Ascending aorta (tissue), 2 donors: ENCODE measurements at regions not wholly inside any gene's neighbourhood (a gene's known extent, or its start where the extent isn't known, plus 50 kb on each side); places are given as distances from the start of the nearest gene placed in this dataset.

Source experiments
- DNase-seq, 2 donors: peaks; one replicate each; pipeline ENCODE4 v3.0.0-alpha.2; 2019; ENCODE audit warnings: low spot score in 2 of 2
- H3K27ac ChIP-seq, 2 donors: fragments of 200-600 bp; sonication (generic); one replicate each; pipeline ENCODE4 v1.5.1; 2016 to 2017; ENCODE audit warnings: mild to moderate bottlenecking in 1 of 2
- H3K27me3 ChIP-seq: fragments of 200-600 bp; sonication (generic); one replicate; pipeline ENCODE4 v1.5.1; 2017
- H3K36me3 ChIP-seq, 2 donors: fragments of 200-600 bp; sonication (generic); one replicate each; pipeline ENCODE4 v1.5.1; 2016
- H3K4me1 ChIP-seq, 2 donors: fragments of 200-600 bp; sonication (generic); one replicate each; pipeline ENCODE4 v1.5.1; 2016 to 2017; ENCODE audit warnings: mild to moderate bottlenecking in 1 of 2
- H3K4me3 ChIP-seq, 2 donors: fragments of 200-600 bp; sonication (generic); one replicate each; pipeline ENCODE4 v1.5.1; 2016 to 2017; ENCODE audit warnings: mild to moderate bottlenecking in 1 of 2
- H3K9me3 ChIP-seq, 2 donors: fragments of 200-600 bp; sonication (generic); one replicate each; pipeline ENCODE4 v1.5.1; 2016
- CTCF ChIP-seq, 3 experiments: fragments of 200-600 bp in 2 of 3; fragments of 450-650 bp in 1 of 3; sonication (generic) in 2 of 3; IDR thresholded peaks; one replicate each; pipeline ENCODE4 v1.5.1; 2016 to 2019; ENCODE audit warnings: antibody characterized with exemption in 3 of 3, mild to moderate bottlenecking in 1 of 3, moderate library complexity in 1 of 3
- intact Hi-C: fragments of 100-400 bp; cut with DNase I; formaldehyde crosslinking; loops from one replicate; pipeline ENCODE4 v1.15.1; 2023

DNA sequence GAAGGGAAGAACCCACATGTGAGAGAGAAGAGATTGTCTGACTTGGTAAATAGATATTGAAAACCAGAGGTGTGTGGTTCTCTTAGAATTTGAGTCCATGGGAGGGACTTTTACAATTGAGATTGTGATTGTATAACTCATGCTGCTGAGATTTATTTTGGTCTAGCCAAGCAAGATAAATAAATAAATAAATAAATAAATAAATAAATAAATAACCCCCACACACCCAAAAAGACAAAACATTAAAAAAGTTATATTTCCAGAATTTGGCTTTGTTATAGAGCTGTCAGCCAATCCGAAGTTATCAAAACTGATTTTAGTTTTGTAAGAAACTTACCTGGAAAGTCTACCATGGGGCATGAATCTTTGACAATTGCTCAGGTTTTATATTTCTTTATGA, 416.6 kb downstream of the ZSWIM6 start:
- Histone ChIP-seq H3K4me3 (no peak overlapping the region), H3K27ac (no peak overlapping the region), H3K9me3 (no peaks in the 10 kb centered on the region), H3K36me3 (no peaks in the 10 kb centered on the region), H3K27me3 (no peaks in the 10 kb centered on the region), H3K4me1 (no peaks in the 10 kb centered on the region)
- TF ChIP-seq CTCF (IDR thresholded peaks at IDR 0.05), result no peak
- DNase-seq, result no peak
- intact Hi-C loops, result no loop called here

- H3K36me3 ChIP-seq, result no peaks in the 10 kb centered on the region
- intact Hi-C loops, result no loop called here
- TF ChIP-seq CTCF (IDR thresholded peaks at IDR 0.05), result no peak
These were observed 420.5 kb downstream of the ZSWIM6 start for GRCh38 chr5:61752588-61752987.

GRCh38 chr5:61754792-61755191, 422.7 kb downstream of the ZSWIM6 start:
- Histone ChIP-seq H3K4me1 (no peaks in the 10 kb centered on the region), H3K36me3 (no peaks in the 10 kb centered on the region), H3K9me3 (no peaks in the 10 kb centered on the region), H3K27ac (no peak overlapping the region), H3K27me3 (no peaks in the 10 kb centered on the region), H3K4me3 (no peak overlapping the region)
- DNase-seq, result no peak
- TF ChIP-seq CTCF (IDR thresholded peaks at IDR 0.05), result no peak
- intact Hi-C loops, result no loop called here

More at GRCh38 chr5:61752588-61752987, 420.5 kb downstream of the ZSWIM6 start:
- no peak for DNase-seq
- no peak overlapping the region for H3K27ac ChIP-seq
- H3K9me3 ChIP-seq, result no peaks in the 10 kb centered on the region
- H3K4me3 ChIP-seq, result no peak overlapping the region
- no peaks in the 10 kb centered on the region for H3K4me1 ChIP-seq
- H3K27me3 ChIP-seq, result no peaks in the 10 kb centered on the region

DNA sequence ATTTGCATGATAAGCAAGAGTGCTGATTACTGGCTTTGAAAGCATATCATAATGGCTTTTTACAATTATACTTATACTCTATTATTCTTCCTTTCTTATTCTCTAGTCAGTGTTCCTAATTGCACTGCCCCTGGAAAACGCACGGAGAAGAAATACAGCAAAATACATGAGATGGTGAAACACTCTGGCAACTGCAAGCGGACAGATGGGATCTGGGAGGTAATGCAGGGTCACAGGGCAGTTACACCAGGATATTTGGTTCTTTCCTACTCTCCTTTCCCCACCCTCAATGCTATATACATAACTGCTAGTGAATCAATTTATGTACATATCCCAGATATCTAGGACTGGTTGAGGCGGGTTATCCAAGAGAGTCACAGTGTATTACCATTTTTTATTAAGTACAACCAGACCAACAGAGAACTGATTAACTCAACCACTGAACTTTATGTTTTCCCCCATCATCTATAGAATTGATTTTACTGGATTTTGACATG, 423.7 kb downstream of the ZSWIM6 start:
- Histone ChIP-seq H3K27me3 (no peaks in the 10 kb centered on the region), H3K4me3 (no peak overlapping the region), H3K9me3 (no peaks in the 10 kb centered on the region), H3K36me3 (no peaks in the 10 kb centered on the region), H3K27ac (no peak overlapping the region), H3K4me1 (no peaks in the 10 kb centered on the region)
- no peak for TF ChIP-seq CTCF (IDR thresholded peaks at IDR 0.05)
- intact Hi-C loops, result no loop called here
- no peak for DNase-seq

GRCh38 chr5:61758711-61759110, 426.7 kb downstream of the ZSWIM6 start:
- H3K36me3 ChIP-seq, result no peaks in the 10 kb centered on the region
- no peak for TF ChIP-seq CTCF (IDR thresholded peaks at IDR 0.05)
- no peak overlapping the region for H3K4me3 ChIP-seq
- intact Hi-C loops, result no loop called here
- no peaks in the 10 kb centered on the region for H3K9me3 ChIP-seq
- no peaks in the 10 kb centered on the region for H3K27me3 ChIP-seq
- no peaks in the 10 kb centered on the region for H3K4me1 ChIP-seq
- H3K27ac ChIP-seq, result no peak overlapping the region
- DNase-seq, result no peak

DNA sequence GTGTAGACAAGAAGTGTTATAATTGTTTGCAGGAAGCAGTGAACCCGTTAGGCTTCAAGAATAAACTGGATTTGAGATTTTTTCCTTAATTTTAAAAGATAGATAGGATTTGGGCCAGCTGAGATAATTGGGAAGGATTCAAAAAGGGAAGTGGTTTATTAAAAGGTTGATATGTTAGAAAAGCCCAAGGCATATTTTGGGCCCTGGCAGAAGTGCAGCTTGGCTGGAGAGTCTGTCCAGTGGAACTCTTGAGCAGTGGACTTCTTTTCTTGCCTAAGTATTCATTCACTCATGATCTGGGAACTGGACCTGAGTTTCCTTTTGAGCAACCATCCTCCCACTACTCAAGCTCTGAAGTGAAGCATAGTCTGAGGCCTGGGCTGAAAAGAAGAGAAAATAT, 433.4 kb downstream of the ZSWIM6 start:
- H3K4me1 ChIP-seq, result no peaks in the 10 kb centered on the region
- H3K4me3 ChIP-seq, result no peak overlapping the region
- no peaks in the 10 kb centered on the region for H3K36me3 ChIP-seq
- no peaks in the 10 kb centered on the region for H3K9me3 ChIP-seq
- intact Hi-C loops, result no loop called here
- no peak for TF ChIP-seq CTCF (IDR thresholded peaks at IDR 0.05)
- H3K27me3 ChIP-seq, result no peaks in the 10 kb centered on the region
- DNase-seq, result no peak
- no peak overlapping the region for H3K27ac ChIP-seq
